GM19463 (cell line): ENCODE measurements at regions not wholly inside any gene's neighbourhood (a gene's known extent, or its start where the extent isn't known, plus 50 kb on each side); places are given as distances from the start of the nearest gene placed in this dataset.

ENCODE experiments used
- ATAC-seq: cut with Tn5 transposase; IDR thresholded peaks from one replicate; pipeline ENCODE4 v1.9.1; 2021; ENCODE audit warnings: mild to moderate bottlenecking, moderate library complexity; ENCODE audit not compliant: unreplicated experiment

DNA sequence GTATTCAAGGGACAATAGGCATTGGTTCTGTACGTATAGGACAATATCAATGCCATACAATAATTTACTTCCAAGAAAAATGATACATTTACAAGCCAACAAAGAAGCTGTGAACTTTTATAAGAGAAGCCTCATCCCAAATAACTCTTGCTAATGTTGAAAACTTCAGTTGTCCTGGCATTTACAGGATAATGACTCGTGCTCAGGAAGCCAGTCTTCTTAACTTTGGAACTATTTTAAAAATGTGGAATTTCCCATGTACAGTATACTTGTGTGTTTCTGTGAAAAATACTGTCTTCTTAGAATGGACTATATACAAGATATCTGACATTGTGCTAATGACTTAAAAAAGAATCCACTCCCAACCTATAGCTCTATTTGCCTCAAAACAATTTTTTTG is 1479.3 kb upstream of the CDH9 start:
- ATAC-seq: no peak

DNA sequence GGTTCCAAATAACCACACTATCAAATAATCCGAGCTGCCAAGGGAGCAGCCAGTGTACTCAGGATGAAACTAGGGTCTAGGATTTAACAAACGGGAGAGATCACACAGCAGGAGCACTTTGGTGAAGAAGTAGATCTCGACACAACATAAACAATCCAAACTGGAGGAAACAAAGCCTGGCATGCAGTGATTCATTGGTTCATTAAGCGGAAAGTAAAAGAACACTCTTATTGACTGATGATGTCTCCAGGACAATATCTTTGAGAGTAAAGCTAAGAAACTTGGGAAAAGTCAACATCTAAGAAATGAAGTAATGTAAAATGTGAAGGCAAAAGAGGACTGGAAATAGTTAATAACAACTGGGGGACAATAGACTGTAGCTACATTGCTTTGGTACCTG is 1478.3 kb upstream of the CDH9 start:
- no peak for ATAC-seq

DNA sequence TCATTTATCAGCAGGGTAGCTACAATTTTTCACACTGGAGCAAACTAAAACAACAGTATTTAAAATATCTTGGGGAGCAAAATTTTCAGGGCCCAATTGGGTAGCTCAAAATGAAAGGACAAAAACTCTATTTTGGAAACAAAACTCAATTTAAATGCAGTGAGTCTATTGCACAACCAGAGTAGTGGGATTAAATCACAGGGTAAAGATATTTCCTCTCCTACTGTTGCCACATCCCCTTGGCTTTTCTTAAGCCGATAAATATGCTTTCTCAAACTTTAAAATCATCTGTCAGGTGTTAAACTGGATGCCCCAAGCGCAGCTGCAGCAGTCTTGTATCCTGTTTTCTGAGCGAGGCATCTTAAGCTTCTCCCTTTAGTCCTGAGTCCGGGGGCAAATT is 1474.3 kb upstream of the CDH9 start:
- ATAC-seq: no peak

DNA sequence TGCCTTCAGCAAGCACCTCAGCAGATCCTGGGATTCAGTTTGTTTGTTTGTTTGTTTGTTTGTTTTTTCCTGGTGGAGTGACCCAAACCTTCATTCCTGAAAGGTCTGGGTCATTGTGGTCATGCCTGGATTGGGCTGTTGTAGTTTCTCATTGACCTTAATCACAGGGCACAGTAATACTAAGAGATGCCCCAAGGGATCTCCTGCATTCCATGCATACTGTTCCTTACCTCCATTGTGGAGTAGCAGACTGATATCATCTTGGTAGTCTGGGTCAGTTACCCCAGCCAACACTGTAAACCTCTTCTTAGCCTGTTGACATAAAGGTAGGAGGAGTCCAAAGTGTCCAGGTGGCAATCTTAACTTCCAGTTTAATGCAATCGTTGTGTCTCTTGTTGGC is 1466.7 kb upstream of the CDH9 start:
- no peak for ATAC-seq

DNA sequence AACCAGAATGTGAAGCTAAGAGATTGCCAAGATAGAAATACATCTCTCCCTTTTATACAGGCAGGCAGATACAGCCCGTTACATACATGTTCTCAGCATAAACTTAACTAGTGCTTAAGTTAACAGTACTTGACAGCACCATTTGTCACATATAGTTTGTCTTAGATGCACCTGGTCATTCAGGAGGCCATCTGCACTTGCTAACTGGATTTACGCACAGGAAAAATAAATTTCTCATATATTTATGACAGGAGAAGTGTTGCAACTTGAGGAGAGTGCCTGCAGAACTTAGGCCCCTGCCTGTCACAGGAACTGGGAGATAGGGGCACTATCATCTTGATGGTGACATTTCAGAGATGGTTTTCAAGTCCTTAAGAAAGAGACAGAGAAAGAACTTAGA is 1462.1 kb upstream of the CDH9 start:
- ATAC-seq: no peak

DNA sequence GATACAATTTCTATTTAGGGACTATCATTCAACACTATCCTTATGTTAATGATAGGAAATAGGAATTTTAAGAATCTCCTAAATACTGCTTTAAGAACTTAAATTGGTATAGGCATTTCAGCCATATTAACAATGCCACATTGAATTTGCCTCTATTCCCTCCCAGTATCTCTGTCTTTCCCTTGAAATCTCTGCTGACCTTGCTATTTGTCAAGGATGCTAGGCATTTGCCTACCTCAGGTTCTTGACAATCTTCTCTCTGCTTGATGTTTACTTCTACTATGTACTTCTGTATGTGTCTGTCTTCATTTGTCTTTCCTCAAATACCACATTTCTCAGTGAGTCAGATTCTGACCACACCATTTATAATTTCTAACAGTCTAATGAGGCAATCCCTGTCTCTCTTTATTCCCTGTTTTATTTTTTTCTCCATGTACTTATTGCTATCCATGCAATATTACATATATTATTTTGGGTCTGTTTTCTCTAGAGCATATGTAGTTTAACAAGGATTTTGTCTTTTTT is 1461.4 kb upstream of the CDH9 start:
- ATAC-seq: no peak

DNA sequence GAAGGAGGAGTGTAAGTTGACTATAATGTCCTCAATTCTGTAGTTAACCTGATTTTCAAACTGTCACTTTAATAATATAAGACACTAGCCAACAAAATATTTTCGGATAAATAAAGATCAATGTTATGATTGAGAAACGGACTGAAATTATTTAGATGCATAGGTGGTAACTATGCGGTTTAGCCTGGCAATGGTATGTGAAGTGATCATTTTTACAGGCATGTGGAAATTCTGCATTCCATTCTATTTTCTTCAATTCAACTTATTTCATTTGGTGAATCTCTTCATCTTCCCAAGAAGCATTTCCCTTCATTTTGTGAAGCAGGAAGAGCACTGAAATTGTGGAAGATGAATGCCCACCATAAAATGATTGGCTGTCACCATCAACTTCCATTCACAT is 1457.5 kb upstream of the CDH9 start:
- no peak for ATAC-seq

DNA sequence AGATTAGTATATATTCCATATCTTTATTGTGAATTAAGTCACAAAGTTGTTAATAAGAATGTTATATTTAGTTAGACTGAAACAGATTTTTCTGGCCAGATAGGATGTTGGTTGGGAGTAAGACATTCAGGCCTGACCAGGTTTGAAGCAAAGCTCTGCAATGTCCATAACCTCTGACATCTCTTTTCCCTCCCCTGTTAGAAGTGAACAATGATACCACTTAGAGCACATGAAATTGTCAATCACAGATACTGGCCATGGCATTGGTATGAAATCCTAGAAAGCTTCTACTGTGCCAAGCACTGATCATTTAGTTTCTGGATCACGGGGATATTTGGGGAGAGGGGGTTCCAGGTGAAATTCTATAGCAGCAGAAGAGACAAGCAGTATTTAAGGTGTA is 1455.1 kb upstream of the CDH9 start:
- no peak for ATAC-seq

DNA sequence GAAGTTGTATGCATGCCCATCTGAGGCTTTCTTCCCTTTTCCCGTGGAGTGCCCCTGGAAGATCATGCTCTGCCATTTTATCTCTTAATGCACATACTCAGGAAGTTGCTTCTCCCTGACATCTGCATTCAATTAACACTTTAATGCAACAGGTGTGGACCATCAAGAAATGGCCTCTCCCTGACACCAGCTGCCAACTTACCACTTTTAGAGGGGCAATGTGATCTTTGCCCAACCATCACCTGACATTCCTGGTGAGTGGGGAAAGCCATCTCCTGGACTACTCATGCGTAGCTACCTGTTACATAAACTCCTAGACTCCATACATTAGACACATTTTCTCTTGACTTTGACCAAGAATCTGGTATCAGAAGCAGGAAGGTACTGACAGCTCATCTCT is 1450.4 kb upstream of the CDH9 start:
- no peak for ATAC-seq

DNA sequence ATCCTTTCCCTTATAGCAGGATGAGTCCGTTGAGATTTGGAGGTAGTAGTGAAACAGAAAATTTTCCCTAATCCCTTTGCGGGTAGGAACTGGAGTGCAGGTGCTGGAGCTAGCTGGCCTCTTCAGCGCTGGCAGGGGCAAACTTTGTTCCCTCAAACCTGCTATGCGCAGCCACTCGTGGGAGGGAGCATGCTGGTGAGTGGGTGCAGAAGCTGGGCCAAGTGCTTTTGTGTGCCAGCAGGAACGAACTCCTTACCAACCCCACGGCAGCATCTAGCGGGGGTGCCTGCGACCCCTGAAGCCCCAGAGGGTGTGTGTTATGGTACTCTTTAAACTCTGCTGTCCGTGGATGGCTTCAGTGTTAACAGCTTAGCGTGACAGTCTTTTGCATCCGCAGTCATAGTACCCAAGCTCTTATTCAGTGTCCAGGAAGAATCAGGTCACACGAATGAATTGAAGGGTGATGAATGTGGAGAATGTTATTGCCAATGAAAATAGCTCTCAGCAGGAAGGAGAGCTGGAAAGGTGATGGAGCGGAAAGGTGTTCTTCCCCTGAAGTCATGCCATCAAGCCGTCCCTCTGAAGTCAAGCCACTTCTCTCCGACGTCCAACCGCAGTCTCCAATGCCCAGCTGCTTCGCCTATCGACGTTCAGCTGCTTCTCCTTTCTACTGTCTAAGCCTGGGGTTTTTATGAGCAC is 1445.1 kb upstream of the CDH9 start:
- ATAC-seq: no peak

DNA sequence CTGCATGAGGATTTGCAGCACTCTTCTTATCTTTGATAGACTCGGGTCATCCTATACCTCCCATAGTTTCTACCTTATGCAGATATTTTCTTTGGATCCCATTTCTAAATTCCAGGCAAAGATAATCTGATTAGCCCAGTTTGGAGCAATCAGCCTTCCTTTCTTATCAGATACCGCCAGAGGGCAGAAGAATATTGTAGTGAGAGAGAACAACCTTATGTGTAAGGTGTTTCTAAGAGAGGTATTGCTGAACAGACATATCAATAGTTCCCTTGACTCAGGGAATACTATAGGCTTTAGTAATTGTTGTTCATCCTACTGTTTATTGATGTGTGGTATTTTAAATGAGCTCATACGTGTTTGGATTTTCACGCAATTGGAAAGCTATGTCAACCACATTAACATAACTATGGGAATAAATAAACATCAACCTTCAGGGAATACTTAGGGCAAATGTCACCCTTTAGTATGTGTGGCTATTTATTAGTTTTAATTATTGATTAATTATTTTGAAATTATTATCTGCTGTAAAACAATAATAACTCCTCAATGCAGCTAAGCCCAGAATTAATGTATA is 1435.2 kb upstream of the CDH9 start:
- no peak for ATAC-seq

DNA sequence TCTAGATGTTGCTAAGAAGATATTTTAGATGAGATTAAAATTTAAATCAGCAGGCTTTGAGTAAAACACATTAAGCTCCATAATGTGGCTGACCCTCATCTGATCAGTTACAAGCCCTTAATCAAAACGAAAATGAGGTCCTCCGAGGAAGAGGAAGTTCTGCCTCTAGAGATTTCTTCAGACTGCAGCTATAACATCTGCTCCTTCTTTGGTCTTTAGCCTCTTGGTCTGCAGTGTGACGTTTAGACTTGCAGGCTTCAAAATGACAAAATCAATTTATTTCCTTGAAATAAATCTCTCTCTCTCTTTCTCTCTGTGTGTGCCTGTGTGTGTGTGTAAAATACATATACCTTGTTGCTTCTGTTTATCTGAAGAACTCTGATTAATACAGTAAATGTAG is 1429.8 kb upstream of the CDH9 start:
- ATAC-seq: no peak

DNA sequence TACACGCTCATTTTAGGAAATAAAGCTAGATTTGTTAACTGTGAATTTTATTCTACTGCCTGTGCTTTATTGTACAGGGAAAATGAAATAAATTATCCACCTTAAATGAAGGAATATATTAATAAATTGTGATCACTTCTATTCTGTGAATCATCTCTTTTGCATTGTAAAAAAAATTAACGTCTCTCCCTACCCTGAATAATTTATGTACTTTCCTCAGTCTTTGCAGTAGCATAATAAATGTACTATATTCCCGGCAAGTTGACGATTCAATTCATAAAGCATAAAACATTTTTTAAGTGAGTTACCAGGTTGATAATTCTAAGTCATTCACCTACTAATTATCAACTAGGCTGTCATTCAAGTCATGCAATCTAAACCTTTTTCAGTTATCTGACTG is 1425.3 kb upstream of the CDH9 start:
- no peak for ATAC-seq

DNA sequence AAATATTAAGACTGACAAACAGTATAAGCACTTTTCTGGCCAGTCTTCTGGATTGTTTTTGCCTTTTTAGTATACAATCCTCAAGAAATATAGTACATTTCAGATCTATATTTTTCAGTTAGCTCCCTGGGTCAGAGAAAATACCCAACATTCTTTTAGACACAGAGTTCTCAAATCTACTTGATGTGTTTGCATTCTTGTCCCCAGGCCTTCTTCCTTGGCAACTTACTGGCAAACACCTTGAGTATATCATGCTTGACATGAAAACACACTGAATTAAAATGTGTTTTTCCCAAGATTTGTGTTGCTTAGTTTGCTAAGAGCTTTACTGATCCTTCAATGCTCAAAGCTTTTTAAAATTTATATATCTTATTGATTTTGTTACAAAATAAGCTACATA is 1413.1 kb upstream of the CDH9 start:
- ATAC-seq: no peak

DNA sequence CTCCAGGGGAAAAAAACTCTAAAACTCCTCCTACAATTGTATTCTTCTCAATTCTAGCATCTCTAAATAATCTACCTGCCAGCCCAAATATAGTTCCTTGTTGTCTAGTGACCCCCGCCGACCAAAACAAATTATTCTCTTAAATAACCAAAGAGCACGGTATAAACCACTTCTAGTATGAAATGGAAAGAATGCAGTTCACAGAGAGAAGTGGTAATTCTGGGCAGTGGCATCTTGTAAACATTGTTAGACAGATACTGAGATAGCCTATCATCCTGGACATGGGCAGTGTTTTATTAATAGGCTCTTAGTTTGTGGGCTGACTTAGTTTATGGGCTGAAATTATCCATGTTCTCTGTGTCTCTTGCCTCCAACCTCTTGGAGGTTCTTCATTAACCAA is 1412.6 kb upstream of the CDH9 start:
- ATAC-seq: no peak

DNA sequence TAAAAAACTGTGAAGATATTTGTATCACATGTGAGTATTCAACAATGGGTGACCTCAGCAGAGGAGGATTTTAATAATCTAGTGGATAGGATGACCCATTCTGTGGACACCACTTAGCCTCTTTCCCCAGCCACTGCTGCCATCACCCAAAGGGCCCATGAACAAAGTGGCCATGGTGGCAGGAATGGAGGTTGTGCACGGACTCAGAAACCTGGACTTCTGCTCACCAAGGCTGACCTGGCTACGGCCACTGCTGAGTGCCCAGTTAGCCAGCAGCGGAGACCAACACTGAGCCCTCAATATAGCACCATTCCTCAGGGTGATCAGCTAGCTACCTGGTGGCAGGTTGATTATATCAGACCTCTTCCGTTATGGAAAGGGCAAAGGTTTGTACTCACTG is 1410.4 kb upstream of the CDH9 start:
- ATAC-seq: no peak

DNA sequence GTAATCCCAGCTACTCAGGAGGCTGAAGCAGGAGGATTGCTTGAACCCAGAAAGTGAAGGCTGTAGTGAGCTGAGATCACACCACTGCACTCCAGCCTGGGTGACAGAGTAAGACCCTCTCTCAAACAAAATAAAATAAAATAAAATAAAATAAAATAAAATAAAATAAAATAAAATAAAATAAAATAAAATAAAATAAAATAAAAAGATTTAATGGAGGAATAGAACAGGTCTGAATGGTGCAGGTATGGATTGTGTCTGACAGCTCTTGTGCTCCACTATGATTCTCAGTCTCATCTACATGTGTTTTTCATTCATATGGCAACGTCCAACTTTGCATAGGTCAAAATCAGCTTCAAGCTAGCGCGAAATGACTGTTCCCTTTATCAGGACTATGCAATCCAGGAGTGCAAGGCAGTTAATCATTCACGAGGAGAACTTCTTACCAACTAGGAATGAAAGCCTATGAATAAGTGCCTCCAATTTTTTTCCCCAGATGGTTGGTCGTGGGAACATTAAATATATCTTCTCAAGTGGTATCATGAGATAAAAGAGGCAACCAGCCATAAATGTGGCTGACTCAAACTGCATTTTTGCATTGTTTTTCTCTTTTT is 1392.3 kb upstream of the CDH9 start:
- ATAC-seq: no peak

DNA sequence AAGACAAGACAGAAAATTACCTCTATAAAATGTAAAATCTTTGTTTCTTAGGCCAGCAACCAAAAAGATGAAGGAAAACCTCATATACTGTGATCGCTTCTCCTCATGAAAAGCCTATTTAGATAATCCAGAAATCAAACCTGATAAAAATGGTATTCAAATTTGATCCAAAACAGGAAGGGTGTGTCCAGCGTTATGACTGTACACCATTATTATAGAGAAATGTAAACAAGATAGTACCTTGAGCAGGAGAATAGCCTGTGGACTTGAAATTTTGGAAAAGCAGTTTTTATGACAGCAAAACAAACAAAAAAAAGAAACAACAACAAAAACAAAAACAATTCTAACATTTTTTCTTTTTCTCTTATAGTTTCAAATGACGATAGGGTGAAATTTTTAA is 1382.8 kb upstream of the CDH9 start:
- no peak for ATAC-seq

DNA sequence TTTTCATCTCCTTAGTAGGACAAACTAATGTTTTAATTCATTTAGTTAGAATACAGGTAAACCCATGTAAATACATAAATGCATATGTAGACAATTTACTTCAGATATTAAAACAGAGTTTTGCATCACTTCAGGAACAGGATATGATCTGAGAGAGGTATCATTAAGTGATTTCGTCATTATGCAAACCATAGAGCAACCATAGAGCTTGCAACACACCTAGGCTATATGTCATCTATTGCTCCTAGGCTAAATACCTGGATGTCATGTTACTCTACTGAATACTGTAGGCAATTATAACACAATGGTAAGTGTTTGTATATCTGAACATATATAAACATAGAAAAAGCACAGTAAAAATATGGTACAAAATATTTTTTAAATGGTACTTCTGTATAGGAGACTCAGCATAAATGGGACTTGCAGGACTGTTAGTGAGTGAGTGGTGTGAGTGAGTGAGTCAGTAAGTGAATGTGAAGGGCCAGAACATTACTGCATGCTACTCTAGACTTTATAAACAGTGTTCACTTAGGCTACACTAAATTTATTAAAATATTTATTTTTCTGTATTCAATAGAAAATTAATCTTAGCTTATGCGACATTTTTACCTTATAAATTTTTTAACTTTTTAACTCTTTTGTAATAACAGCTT is 1377.5 kb upstream of the CDH9 start:
- no peak for ATAC-seq

DNA sequence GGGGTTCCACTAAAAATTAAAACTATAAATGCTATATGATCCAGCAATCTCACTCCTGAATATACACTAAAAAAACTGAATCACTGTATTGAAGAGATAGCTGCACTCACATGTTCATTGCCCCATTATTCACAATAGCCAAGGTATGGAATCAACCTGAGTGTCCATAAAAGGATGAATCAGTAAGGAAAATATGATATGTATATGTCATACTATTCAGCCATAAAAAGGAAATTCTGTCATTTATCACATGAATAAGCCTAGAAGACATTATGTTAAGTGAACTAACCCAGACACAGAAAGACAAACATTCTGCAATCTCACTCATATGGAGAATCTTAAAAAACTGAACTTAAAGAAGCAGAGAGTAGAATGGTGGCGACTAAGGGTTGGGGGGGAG is 1376.2 kb upstream of the CDH9 start:
- ATAC-seq: no peak

DNA sequence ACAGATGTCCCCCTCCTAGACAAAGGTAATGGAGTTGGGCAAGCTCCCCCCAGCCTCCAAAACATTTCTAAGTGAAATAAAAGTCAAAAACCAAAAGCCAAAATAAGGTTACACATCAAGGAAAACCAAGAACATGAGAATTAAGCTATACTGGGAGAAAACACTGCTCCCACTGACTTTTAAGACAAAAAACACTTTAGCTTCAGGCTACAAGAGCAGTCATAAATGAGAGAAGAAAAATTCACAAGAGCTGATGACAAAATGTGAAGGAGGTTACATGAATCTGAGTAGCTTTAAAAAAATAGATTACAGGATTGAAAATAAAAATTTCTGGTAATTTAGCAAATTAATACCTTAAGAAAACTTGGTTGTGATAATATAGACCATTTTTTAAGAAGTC is 1370.3 kb upstream of the CDH9 start:
- no peak for ATAC-seq

DNA sequence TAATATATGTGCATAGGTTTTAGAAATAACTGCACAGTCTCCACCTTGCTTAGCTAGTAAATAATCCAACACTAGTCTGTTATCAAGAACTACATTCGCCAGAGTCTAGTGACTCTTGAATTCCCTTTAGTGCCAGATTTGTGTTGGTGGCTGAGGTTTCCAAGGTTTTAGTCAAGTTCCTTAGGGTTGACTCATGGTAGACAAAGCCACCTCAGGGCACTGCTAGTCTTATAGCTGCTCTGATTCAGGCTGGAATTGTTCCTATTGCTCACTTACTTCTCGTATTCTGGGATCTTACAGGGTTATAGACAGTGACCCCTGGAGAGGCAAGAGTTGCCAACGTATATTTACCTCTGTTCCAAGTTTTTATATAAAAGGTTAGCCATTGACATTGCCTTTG is 1369.8 kb upstream of the CDH9 start:
- ATAC-seq: no peak
